ENCODE measurements at regions not wholly inside any gene's neighbourhood (a gene's known extent, or its start where the extent isn't known, plus 50 kb on each side); places are given as distances from the start of the nearest gene placed in this dataset.

DNA sequence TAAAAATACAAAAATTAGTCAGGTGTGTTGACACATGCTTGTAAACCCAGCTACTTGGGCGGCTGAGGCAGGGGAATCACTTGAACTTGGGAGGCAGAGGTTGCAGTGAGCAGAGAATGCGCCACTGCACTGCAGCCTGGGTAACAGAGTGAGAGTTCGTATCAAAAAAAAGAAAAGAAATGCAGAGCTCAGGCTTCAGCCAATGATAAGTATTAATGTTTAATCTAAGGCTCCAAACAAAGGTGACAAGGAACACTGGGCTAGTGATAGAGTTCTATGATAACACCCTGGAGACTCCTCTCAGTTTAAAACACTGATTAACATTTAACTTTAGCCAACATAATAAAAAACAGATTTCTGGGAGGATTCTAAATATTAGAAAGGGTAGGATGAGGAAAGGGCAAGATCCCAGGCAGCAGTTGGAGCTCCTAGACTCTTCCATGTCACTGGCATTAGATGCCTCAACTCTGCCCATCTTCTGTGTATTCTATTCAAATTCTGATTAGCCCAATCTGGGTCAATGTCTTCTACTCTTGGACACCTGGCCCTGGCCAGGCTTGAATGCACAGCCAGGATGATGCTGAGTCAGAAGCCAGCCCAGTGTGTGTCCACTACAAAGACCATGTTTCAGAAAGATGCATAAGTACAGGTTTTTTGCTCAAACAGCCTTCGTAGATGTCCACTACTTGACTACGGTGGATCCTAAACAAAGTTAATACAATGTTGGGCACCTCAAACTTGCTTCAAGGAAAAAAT lies 91.0 kb upstream of the FAM169A start:
- no peaks in the 10 kb centered on the region for H3K36me3 Mint-ChIP-seq
- TF ChIP-seq, protein P1, sequence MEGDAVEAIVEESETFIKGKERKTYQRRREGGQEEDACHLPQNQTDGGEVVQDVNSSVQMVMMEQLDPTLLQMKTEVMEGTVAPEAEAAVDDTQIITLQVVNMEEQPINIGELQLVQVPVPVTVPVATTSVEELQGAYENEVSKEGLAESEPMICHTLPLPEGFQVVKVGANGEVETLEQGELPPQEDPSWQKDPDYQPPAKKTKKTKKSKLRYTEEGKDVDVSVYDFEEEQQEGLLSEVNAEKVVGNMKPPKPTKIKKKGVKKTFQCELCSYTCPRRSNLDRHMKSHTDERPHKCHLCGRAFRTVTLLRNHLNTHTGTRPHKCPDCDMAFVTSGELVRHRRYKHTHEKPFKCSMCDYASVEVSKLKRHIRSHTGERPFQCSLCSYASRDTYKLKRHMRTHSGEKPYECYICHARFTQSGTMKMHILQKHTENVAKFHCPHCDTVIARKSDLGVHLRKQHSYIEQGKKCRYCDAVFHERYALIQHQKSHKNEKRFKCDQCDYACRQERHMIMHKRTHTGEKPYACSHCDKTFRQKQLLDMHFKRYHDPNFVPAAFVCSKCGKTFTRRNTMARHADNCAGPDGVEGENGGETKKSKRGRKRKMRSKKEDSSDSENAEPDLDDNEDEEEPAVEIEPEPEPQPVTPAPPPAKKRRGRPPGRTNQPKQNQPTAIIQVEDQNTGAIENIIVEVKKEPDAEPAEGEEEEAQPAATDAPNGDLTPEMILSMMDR (IDR thresholded peaks at IDR 0.05) = no peak
- ATAC-seq (no peak), DNase-seq (no peak)
- intact Hi-C loops (cut with micrococcal nuclease) = no loop called here
- no peaks in the 10 kb centered on the region for H3K4me1 Mint-ChIP-seq
- WGBS (ENCODE audit: insufficient coverage) = 91% methylated on average over 5 of the region's 5 CpGs
- H3K27me3 ChIP-seq (ENCODE audit: control insufficient read depth, insufficient read depth, low read length) = no peaks in the 10 kb centered on the region
- H3K4me3 Mint-ChIP-seq = no peak overlapping the region
- H3K36me3 ChIP-seq (ENCODE audit: control insufficient read depth, insufficient read depth, low read length) = no peaks in the 10 kb centered on the region
- H3K27ac ChIP-seq (ENCODE audit: low read length) = no peak overlapping the region
- H3K4me3 ChIP-seq (ENCODE audit: low read length) = no peak overlapping the region
- no peaks in the 10 kb centered on the region for H3K9me3 ChIP-seq (ENCODE audit: control insufficient read depth, insufficient read depth, low read length)
- no peak overlapping the region for H3K27ac Mint-ChIP-seq
- H3K4me1 ChIP-seq (ENCODE audit: control insufficient read depth, insufficient read depth, low read length) = no peaks in the 10 kb centered on the region
- peaks cover 0 to 2% of the 10 kb centered on the region in 2 donors for H3K9me3 Mint-ChIP-seq
- peaks cover 12 to 36% of the 10 kb centered on the region in 2 donors for H3K27me3 Mint-ChIP-seq (ENCODE audit: low read depth in 2 of 2)

DNA sequence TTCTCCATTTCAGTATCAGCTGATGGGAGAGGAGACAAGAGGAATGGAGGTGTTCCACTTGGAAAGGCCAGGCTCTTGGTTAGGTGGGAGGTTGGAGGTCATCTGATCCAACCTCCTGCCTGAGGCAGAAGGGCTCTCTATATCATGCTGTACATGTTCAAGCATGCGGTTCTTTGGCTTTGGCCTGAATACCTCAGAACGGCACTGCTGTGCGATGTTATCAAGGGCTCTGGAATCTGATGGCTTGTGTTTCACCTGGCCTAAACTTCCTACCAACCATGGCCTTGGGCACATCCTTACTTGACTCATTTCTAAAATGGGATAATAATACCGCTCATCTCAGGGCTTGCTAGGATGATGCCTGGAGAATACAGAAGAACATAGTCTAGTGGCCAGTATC lies 90.1 kb upstream of the FAM169A start:
- H3K4me3 ChIP-seq (ENCODE audit: low read length) = no peak overlapping the region
- H3K4me1 Mint-ChIP-seq = no peaks in the 10 kb centered on the region
- H3K4me3 Mint-ChIP-seq = no peak overlapping the region
- WGBS (ENCODE audit: insufficient coverage) = 64% methylated on average over 3 of the region's 4 CpGs
- TF ChIP-seq, protein P1 (IDR thresholded peaks at IDR 0.05) = no peak
- no peaks in the 10 kb centered on the region for H3K36me3 ChIP-seq (ENCODE audit: control insufficient read depth, insufficient read depth, low read length)
- H3K27me3 Mint-ChIP-seq (ENCODE audit: low read depth in 2 of 2) = peaks cover 8 to 36% of the 10 kb centered on the region in 2 donors
- H3K4me1 ChIP-seq (ENCODE audit: control insufficient read depth, insufficient read depth, low read length) = no peaks in the 10 kb centered on the region
- no peaks in the 10 kb centered on the region for H3K27me3 ChIP-seq (ENCODE audit: control insufficient read depth, insufficient read depth, low read length)
- no peaks in the 10 kb centered on the region for H3K36me3 Mint-ChIP-seq
- ATAC-seq (no peak), DNase-seq (no peak)
- H3K9me3 ChIP-seq (ENCODE audit: control insufficient read depth, insufficient read depth, low read length) = no peaks in the 10 kb centered on the region
- intact Hi-C loops (cut with micrococcal nuclease) = no loop called here
- H3K27ac ChIP-seq (ENCODE audit: low read length) = no peak overlapping the region
- no peak overlapping the region for H3K27ac Mint-ChIP-seq
- peaks cover 0 to 2% of the 10 kb centered on the region in 2 donors for H3K9me3 Mint-ChIP-seq

DNA sequence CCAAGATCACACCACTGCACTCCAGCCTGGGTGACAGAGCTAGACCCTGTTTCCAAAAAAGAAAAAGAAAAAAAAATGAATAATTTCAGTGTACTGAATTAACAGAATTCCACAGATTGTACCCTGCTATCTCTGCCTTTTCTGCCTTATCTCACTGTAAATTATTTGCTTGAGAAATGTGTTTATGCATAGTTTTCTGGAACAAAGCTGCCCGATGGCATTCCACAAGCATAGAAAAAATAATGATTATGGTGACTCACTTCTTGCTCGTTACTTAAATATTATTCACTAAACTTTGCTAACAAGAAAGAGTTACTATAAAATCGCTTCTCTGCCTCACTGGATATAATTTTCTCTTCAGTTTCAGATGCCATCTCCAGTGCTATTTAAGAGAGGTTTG lies 88.7 kb upstream of the FAM169A start:
- intact Hi-C loops (cut with micrococcal nuclease) = no loop called here
- Histone ChIP-seq H3K4me1 (ENCODE audit: control insufficient read depth, insufficient read depth, low read length) (no peaks in the 10 kb centered on the region), H3K27ac (ENCODE audit: low read length) (no peak overlapping the region), H3K9me3 (ENCODE audit: control insufficient read depth, insufficient read depth, low read length) (no peaks in the 10 kb centered on the region), H3K36me3 (ENCODE audit: control insufficient read depth, insufficient read depth, low read length) (no peaks in the 10 kb centered on the region), H3K4me3 (ENCODE audit: low read length) (no peak overlapping the region), H3K27me3 (ENCODE audit: control insufficient read depth, insufficient read depth, low read length) (no peaks in the 10 kb centered on the region)
- H3K4me1 Mint-ChIP-seq = no peaks in the 10 kb centered on the region
- H3K27ac Mint-ChIP-seq = no peak overlapping the region
- DNase-seq = no peak
- H3K27me3 Mint-ChIP-seq (ENCODE audit: low read depth in 2 of 2) = peaks cover 17 to 49% of the 10 kb centered on the region in 2 donors
- H3K9me3 Mint-ChIP-seq = peaks cover 0 to 2% of the 10 kb centered on the region in 2 donors
- H3K36me3 Mint-ChIP-seq = no peaks in the 10 kb centered on the region
- TF ChIP-seq, protein P1 (IDR thresholded peaks at IDR 0.05) = no peak
- no CpG with 5 or more reads among the region's 3 CpGs for WGBS (ENCODE audit: insufficient coverage)
- no peak overlapping the region for H3K4me3 Mint-ChIP-seq
- no peak for ATAC-seq
